ENCODE measurements at regions not wholly inside any gene's neighbourhood (a gene's known extent, or its start where the extent isn't known, plus 50 kb on each side); places are given as distances from the start of the nearest gene placed in this dataset.

DNA sequence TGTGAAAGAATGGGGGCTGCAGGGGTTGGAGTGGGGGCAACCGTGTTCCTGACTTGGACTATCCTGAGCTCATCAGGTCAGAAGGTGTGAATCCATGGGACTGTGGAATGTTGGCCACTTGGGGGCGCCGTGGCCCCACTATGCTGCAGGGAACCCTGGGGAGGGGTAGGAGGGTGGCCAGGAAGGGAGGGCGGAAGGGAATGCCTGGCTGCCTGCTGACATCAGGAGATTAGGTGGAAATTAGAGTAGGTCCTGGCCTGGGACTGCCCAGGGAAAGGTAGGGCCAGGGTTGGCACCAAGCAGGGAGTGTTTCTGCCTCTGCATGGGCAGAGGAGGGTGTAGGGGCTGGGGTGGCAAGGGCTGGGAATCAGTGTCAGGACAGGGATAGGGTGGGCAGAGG, 65.8 kb upstream of the PRSS58 start:
- Histone ChIP-seq H3K9me3 (ENCODE audit: low read length) (no peaks in the 10 kb centered on the region), H3K79me2 (ENCODE audit: insufficient read depth, low read length) (no peaks in the 10 kb centered on the region), H3K27ac (ENCODE audit: extremely low read length, insufficient read depth, low read length) (no peak overlapping the region), H3K9ac (ENCODE audit: insufficient read depth, low read depth, low read length) (no peak overlapping the region), H3K4me2 (ENCODE audit: low read depth, low read length) (no peak overlapping the region), H3K36me3 (replicated peaks in 1 of 2; ENCODE audit: control insufficient read depth in 1 of 2, insufficient read depth in 2 of 2, low read length in 2 of 2) (no peaks in the 10 kb centered on the region), H4K20me1 (ENCODE audit: insufficient read depth, low read length) (no peaks in the 10 kb centered on the region), H3K4me1 (ENCODE audit: insufficient read depth, low read length) (no peaks in the 10 kb centered on the region), H3K4me3 (replicated peaks in 1 of 3; ENCODE audit: insufficient read depth in 1 of 3, low read depth in 2 of 3, low read length in 3 of 3) (no peak overlapping the region), H3K27me3 (ENCODE audit: control insufficient read depth in 1 of 2, insufficient read depth in 2 of 2, low read length in 2 of 2) (peaks cover 2 to 3% of the 10 kb centered on the region in 2 experiments; a peak in 2 of 5 replicates), H2AFZ (ENCODE audit: low read length) (no peak overlapping the region)
- DNase-seq (ENCODE audit: low spot score) = peak; percentile 13
- intact Hi-C loops (cut with micrococcal nuclease; ENCODE audit: unreplicated experiment) = no loop called here
- WGBS (ENCODE audit: low lambda C conversion rate) = 4% methylated on average over 4 of the region's 4 CpGs
- POLR2A ChIA-PET = no interaction called here
- BruUV-seq (replicated peaks) = no TSS peak
- ATAC-seq = peak; percentile 93
- FAIRE-seq = no peak
- CTCF ChIA-PET (ENCODE audit: low intra/inter-chr PET ratio, low total read pairs) = no interaction called here
- in situ Hi-C loops (cut with HindIII; ENCODE audit: extremely low pct_ligation_motif_present, low pct_unique_long_range_greater_than_20kb) = no loop called here
- TF ChIP-seq, protein P1, sequence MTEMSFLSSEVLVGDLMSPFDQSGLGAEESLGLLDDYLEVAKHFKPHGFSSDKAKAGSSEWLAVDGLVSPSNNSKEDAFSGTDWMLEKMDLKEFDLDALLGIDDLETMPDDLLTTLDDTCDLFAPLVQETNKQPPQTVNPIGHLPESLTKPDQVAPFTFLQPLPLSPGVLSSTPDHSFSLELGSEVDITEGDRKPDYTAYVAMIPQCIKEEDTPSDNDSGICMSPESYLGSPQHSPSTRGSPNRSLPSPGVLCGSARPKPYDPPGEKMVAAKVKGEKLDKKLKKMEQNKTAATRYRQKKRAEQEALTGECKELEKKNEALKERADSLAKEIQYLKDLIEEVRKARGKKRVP (CRISPR knock-in tag; IDR thresholded peaks at IDR 0.05) = no peak
- no peak for TF ChIP-seq MEIS2 (CRISPR knock-in tag; IDR thresholded peaks at IDR 0.05)
- TF ChIP-seq, protein P2, sequence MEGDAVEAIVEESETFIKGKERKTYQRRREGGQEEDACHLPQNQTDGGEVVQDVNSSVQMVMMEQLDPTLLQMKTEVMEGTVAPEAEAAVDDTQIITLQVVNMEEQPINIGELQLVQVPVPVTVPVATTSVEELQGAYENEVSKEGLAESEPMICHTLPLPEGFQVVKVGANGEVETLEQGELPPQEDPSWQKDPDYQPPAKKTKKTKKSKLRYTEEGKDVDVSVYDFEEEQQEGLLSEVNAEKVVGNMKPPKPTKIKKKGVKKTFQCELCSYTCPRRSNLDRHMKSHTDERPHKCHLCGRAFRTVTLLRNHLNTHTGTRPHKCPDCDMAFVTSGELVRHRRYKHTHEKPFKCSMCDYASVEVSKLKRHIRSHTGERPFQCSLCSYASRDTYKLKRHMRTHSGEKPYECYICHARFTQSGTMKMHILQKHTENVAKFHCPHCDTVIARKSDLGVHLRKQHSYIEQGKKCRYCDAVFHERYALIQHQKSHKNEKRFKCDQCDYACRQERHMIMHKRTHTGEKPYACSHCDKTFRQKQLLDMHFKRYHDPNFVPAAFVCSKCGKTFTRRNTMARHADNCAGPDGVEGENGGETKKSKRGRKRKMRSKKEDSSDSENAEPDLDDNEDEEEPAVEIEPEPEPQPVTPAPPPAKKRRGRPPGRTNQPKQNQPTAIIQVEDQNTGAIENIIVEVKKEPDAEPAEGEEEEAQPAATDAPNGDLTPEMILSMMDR (CRISPR knock-in tag; IDR thresholded peaks at IDR 0.05) = peak; percentile 45

DNA sequence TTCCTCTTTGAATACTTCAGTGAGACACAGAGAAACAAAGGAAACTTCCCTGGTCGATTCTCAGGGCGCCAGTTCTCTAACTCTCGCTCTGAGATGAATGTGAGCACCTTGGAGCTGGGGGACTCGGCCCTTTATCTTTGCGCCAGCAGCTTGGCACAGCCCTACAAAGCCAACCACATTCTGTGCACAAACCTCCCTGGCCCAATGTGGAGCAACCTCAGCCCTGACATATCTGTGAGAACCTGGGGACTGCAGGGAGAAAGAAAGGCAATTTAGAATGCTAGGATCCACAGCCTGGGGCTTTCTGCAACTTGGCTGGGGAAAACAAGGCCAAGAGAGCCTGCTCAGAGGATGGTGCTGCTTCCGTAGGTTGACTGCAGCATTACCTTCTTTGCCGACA, 63.5 kb upstream of the PRSS58 start:
- H2AFZ ChIP-seq (ENCODE audit: low read length) = no peak overlapping the region
- H3K27ac ChIP-seq (ENCODE audit: extremely low read length, insufficient read depth, low read length) = no peak overlapping the region
- no peaks in the 10 kb centered on the region for H3K36me3 ChIP-seq (replicated peaks in 1 of 2; ENCODE audit: control insufficient read depth in 1 of 2, insufficient read depth in 2 of 2, low read length in 2 of 2)
- no peak overlapping the region for H3K4me2 ChIP-seq (ENCODE audit: low read depth, low read length)
- intact Hi-C loops (cut with micrococcal nuclease; ENCODE audit: unreplicated experiment) (no loop called here), in situ Hi-C loops (cut with HindIII; ENCODE audit: extremely low pct_ligation_motif_present, low pct_unique_long_range_greater_than_20kb) (no loop called here)
- no peaks in the 10 kb centered on the region for H3K4me1 ChIP-seq (ENCODE audit: insufficient read depth, low read length)
- no TSS peak for BruUV-seq (replicated peaks)
- H3K27me3 ChIP-seq (ENCODE audit: control insufficient read depth in 1 of 2, insufficient read depth in 2 of 2, low read length in 2 of 2) = peaks cover 2 to 3% of the 10 kb centered on the region in 2 experiments; a peak in 1 of 5 replicates
- no peak for TF ChIP-seq ZNF879 (CRISPR knock-in tag; IDR thresholded peaks at IDR 0.05)
- TF ChIP-seq IKZF1 (IDR thresholded peaks at IDR 0.05) = no peak
- no peak for FAIRE-seq
- ChIA-PET POLR2A (no interaction called here), CTCF (ENCODE audit: low intra/inter-chr PET ratio, low total read pairs) (no interaction called here)
- ATAC-seq = no peak
- no peaks in the 10 kb centered on the region for H4K20me1 ChIP-seq (ENCODE audit: insufficient read depth, low read length)
- DNase-seq (ENCODE audit: low spot score) = no peak
- 31% methylated on average over 7 of the region's 7 CpGs for WGBS (ENCODE audit: low lambda C conversion rate)
- no peaks in the 10 kb centered on the region for H3K9me3 ChIP-seq (ENCODE audit: low read length)
- no peaks in the 10 kb centered on the region for H3K79me2 ChIP-seq (ENCODE audit: insufficient read depth, low read length)
- H3K4me3 ChIP-seq (replicated peaks in 1 of 3; ENCODE audit: insufficient read depth in 1 of 3, low read depth in 2 of 3, low read length in 3 of 3) = no peak overlapping the region
- H3K9ac ChIP-seq (ENCODE audit: insufficient read depth, low read depth, low read length) = no peak overlapping the region
